PFSK-1 (cell line): ENCODE measurements at regions not wholly inside any gene's neighbourhood (a gene's known extent, or its start where the extent isn't known, plus 50 kb on each side); places are given as distances from the start of the nearest gene placed in this dataset.

Experiments
- FOXP2 ChIP-seq: optimal IDR thresholded peaks from 2 replicates; pipeline ENCODE3; 2011; ENCODE audit warnings: borderline replicate concordance, control low read depth, inconsistent platforms; ENCODE audit not compliant: insufficient read depth; ENCODE audit errors: extremely low read length, extremely low read depth
- POLR2AphosphoS5 ChIP-seq: IDR thresholded peaks from 2 replicates; pipeline ENCODE4 v1.6.1; 2012; ENCODE audit warnings: low read depth, mild to moderate bottlenecking, control low read depth, low read length, moderate library complexity
- SIN3A ChIP-seq: IDR thresholded peaks from 2 replicates; pipeline ENCODE4 v1.6.1; 2012; ENCODE audit warnings: mild to moderate bottlenecking, low read length, moderate library complexity, borderline replicate concordance; ENCODE audit not compliant: insufficient read depth
- TAF1 ChIP-seq: IDR thresholded peaks from 2 replicates; pipeline ENCODE4 v1.6.1; 2012; ENCODE audit warnings: low read length, control low read depth, borderline replicate concordance; ENCODE audit not compliant: insufficient read depth
- TF ChIP-seq, protein P1 (sequence below), 2 experiments: IDR thresholded peaks; 2 replicates each; pipeline versions ENCODE4 v1.6.1 to v1.8.0; 2011 to 2012; ENCODE audit warnings: low read depth in 2 of 2, low read length in 2 of 2, control low read depth in 1 of 2, inconsistent platforms in 1 of 2, mild to moderate bottlenecking in 1 of 2, moderate library complexity in 1 of 2; ENCODE audit not compliant: insufficient read depth in 1 of 2

DNA sequence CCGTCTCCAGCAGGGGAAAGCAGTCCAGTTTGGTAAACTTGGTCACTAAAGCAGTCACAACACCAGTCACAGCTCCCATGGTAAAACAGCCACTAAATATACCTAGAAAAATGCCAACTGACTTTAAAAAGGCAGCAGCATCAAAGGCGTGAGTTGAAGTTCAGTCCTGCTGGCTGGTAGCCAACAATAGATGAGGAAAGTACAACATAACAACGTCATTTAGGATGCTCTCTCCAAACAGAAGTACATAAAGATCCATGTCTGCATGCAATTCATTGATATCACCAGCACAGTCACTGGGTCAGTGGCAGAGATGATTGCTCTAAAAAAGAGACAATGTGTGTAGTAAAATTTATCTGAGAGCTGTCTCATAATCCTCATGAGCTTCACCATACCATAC lies 59.3 kb upstream of the TMPO start:
- TF ChIP-seq TAF1 (no peak), POLR2AphosphoS5 (no peak), FOXP2 (no peak), SIN3A (no peak)
- TF ChIP-seq, protein P1, sequence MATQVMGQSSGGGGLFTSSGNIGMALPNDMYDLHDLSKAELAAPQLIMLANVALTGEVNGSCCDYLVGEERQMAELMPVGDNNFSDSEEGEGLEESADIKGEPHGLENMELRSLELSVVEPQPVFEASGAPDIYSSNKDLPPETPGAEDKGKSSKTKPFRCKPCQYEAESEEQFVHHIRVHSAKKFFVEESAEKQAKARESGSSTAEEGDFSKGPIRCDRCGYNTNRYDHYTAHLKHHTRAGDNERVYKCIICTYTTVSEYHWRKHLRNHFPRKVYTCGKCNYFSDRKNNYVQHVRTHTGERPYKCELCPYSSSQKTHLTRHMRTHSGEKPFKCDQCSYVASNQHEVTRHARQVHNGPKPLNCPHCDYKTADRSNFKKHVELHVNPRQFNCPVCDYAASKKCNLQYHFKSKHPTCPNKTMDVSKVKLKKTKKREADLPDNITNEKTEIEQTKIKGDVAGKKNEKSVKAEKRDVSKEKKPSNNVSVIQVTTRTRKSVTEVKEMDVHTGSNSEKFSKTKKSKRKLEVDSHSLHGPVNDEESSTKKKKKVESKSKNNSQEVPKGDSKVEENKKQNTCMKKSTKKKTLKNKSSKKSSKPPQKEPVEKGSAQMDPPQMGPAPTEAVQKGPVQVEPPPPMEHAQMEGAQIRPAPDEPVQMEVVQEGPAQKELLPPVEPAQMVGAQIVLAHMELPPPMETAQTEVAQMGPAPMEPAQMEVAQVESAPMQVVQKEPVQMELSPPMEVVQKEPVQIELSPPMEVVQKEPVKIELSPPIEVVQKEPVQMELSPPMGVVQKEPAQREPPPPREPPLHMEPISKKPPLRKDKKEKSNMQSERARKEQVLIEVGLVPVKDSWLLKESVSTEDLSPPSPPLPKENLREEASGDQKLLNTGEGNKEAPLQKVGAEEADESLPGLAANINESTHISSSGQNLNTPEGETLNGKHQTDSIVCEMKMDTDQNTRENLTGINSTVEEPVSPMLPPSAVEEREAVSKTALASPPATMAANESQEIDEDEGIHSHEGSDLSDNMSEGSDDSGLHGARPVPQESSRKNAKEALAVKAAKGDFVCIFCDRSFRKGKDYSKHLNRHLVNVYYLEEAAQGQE (IDR thresholded peaks at IDR 0.05; ENCODE audit: insufficient read depth in 1 of 2, low read depth in 2 of 2, low read length in 2 of 2) = no peak
